ENCODE measurements at regions not wholly inside any gene's neighbourhood (a gene's known extent, or its start where the extent isn't known, plus 50 kb on each side); places are given as distances from the start of the nearest gene placed in this dataset.

DNA sequence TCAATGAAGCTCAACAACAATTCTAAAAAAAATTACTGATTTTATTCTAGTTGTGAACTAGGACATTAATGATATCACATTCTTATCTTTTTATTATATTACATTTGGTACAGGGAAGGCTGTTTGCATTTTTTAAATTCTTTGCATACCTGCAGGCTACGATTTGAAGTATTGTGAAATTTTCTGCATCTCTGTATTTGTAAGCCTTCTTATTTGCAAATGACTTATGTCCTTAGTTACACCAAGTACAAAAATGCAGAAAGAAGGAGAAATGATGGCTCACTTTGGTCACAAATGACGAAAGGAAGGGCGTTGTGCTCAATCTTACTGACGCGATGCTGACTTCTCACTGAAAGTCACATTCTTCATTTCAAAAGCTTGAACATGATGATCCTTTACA is 227.5 kb upstream of the SOX11 start:
- DNase-seq: no peak

DNA sequence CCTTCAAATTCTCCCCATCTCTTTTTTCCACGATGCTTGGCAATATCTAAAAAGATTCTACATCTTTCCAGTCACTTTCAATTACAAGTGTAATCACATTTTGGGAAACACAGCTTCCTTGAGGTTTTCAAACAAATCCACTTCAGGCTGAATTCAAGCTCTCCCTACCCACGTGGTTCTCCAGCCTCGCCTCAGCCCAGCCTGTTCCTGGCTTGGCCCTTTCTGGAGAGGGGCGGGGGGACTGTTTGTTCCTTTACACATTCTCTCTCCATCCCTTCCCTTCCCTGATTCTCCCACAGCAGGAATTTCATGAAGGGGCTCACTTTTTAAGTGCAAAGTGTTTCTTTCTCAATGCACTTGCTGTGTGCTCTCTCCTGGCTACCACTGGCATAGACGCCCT is 226.3 kb upstream of the SOX11 start:
- DNase-seq: no peak

DNA sequence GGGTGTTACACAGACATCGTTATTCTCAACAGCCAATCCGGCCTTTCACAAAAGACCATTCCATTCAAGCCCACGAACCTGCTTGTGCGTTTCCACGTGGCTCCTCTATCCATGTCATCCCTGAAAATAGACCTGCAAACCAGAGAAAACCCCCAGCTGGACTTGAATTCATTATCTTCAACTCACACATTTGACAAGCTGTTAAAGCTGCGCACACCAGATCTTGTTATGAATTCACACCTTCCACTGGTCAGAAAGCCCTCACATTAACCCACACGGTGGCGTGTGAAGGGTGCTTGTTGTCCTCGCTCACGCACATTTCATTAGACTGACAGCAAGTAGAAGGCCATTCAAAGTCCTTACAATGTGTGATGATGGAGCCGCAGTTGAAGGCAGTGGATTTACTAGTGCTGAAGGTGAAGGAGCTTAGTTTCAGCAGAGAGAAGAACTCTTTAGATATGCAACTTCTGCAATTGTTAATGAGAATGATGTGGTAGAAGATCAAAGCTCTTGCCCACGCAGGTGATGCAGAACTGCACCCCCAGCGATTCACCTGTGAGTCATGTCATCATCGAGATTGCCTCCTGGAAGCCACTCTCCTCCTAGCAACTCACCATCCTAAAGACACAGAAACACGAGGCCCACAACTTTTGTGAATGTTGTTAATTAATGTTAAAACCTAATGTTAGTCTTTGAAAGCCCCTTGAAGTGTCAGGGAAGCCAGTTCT is 224.8 kb upstream of the SOX11 start:
- DNase-seq: no peak

DNA sequence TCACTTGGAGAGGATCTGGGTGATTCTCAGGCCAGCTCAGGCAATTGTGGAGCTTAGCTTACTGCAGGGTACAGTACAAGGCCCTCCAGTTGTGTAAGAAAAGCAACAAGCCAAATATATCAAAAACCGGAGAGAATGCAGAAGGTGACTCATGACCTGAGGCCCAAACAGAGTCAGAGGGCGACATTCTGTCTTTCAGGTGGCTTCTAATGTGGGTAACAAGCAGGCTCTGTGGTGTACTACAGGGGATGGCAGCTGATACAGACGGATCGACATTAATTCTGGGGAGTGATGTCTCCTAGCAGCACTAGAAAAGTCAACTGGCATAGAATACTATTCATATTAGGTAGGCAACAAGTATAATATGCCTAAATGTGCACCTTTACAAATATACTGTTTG is 219.5 kb upstream of the SOX11 start:
- no peak for DNase-seq

DNA sequence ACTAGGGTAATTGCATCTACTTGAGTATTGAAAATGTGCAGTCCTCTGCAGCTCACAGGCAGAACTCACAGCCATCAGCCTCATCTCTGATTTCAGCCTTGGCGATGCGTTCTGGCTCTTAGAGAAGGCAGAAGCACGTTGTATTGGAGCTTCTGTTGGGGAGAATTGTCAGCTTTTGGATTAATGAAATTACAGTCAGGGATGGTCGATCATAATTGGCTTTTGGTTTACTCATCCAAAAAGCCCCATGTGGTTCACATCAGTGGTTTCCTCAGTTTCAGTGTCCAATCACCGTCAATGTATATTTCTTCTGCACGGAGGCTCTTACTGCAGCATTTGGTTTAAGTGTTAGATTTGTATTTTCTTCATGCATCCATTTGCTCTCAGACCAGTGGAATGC is 218.5 kb upstream of the SOX11 start:
- no peak for DNase-seq

- DNase-seq: no peak
Measured at GRCh38 chr2:5474716-5475115, 217.5 kb upstream of the SOX11 start.

DNA sequence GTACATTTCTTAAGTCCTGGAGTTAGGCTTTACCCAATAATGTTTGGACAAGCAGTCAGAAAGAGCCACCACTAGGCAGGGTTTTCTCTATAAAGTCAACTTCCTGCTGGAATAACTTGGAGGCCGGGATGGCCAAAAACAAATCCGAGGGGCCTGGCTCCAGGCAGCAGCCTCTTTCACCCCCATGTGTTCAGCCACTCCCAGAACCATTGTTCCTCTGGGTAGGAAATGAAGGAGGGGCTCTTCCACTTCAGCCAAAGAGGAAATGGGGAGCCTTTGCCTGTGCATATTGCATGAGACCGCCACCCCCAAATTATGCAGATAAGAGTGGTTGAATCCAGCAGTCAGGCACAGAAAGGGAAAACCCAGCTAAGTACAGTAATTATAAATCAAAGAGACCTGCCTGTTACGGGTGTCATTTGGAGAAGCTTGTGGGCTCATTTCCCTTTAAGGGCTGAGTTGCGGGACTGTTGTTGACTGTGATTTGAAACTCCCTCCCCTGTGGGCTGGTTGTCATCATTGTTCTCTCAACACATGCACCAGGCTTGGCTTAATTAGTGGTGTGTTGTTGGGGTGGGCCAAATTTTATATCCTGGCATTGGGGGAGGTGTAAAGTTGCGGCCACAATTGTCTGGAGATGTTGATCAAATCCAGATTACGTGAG is 212.8 kb upstream of the SOX11 start:
- no peak for DNase-seq

GRCh38 chr2:5482929-5483331 is 209.3 kb upstream of the SOX11 start:
- DNase-seq: no peak

GRCh38 chr2:5484868-5485267 is 207.3 kb upstream of the SOX11 start:
- DNase-seq: no peak

GRCh38 chr2:5491523-5491922 is 200.7 kb upstream of the SOX11 start:
- DNase-seq: no peak

- no peak for DNase-seq
Measured at GRCh38 chr2:5493256-5493655, 198.9 kb upstream of the SOX11 start.

- DNase-seq: no peak
Measured at GRCh38 chr2:5494212-5494611, 198.0 kb upstream of the SOX11 start.

GRCh38 chr2:5495586-5495985 is 196.6 kb upstream of the SOX11 start:
- DNase-seq: no peak

DNA sequence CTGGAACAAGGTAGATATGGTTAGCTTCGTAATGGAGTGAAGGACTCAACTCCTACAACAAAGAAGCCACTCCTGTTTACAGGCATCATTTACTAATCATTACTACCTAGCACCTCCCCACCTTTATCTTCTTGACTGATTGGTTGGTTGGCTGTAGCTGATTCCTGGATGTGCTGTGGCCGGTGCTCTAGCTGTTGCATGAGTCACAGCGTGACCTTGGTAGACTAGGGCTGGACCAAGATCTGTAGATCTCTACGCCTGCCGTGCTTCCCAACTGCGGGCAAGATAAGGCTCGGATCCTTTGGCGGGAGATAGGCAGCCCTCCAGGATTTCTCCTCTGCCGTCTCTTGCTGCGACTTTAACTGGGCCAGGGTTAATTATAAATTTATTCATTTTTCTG is 194.3 kb upstream of the SOX11 start:
- no peak for DNase-seq

DNA sequence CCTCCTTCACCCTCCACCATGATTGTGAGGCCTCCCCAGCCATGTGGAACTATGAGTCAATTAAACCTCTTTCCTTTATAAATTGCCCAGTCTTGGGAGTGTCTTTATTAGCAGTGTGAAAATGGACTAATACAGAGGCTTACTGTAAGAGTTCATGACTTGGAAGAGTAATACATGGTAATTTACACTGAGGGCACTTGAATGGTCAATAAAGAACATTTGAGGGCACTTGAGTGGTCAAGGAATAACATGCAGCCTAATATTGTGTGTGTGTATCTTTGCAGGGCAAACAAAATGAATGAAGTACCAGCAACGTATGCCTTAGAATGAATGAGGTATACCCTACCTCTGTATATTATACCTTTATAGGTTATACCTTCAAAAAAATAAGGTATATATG is 190.4 kb upstream of the SOX11 start:
- DNase-seq: no peak

- DNase-seq: no peak
Measured at GRCh38 chr2:5502385-5502784, 189.8 kb upstream of the SOX11 start.

GRCh38 chr2:5504756-5505155 is 187.4 kb upstream of the SOX11 start:
- DNase-seq: no peak

DNA sequence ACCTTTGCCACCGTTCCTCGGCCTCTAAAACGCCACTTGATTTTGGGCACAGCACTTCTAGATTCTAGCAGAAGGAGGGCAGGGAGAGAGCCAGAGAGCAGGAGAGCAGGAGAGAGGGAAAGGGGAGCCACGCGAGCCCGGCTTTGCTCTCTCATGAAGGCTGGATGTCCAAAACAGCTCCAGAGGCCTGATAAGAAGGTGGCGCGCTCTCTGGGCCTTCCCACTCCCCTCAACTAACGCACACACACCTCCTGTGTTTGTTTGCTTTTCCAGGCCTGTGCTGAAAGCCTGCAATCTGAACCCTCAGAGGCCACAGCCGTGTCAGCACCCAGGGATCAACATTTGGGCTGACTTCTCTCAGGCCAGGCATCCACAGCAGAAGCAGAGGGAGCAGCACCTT is 184.8 kb upstream of the SOX11 start:
- no peak for DNase-seq

- DNase-seq: no peak
Measured at GRCh38 chr2:5509362-5509761, 182.8 kb upstream of the SOX11 start.

- no peak for DNase-seq
Measured at GRCh38 chr2:5510082-5510481, 182.1 kb upstream of the SOX11 start.

- no peak for DNase-seq
Measured at GRCh38 chr2:5515693-5516092, 176.5 kb upstream of the SOX11 start.

- no peak for DNase-seq
Measured at GRCh38 chr2:5519286-5519685, 172.9 kb upstream of the SOX11 start.

DNA sequence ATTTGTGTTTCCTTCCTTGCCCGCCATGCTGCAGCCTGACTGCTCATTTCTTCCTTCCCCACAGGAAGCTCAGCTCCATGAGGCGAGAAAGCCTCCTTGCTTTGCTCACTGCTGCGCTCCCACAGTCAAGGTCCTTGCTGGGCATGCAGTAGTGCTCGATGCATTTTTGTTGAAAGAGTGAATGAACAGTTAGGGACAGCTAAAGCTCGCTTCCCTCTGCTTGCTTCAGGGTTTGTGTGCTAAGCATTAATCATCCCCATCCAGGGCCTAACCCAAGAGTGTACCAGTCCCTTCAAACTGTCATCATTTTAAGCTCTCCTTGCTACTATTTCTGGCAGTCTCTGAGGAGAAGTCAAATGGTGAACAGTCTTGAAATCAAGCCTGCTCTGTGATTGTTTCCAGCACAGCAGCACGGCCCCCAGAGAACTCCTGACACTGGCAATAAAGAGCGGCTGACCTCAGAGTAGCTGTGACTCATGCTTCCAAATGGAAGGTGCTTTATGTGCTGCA is 171.7 kb upstream of the SOX11 start:
- DNase-seq: no peak

DNA sequence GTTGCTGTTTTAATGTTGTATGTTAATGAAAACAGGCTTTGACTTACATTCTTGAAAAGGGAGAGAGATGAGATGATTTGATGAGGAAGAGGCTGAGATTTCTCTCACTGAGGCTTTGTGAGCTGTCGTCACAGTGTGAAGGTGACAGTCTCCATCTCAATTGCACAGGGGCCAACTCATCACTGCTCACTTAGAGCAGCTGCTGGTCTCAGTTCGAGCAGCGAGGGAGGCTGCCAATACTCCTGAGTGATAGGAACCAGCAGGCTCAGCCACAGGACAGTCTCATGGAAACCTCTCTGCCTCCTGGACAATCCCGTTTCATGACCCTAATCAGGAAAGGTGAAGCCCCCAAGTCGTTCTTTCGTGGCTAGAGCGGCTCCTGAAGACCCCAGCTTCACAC is 170.7 kb upstream of the SOX11 start:
- DNase-seq: no peak

- DNase-seq: no peak
Measured at GRCh38 chr2:5524551-5524950, 167.6 kb upstream of the SOX11 start.

All from stimulated activated CD4-positive, alpha-beta T cell treated with anti-CD3 and anti-CD28 coated beads, Interleukin-2, amount 100 ng/mL, for 48 hours (primary cell).